SU-DHL-6 (cell line): ENCODE measurements at regions not wholly inside any gene's neighbourhood (a gene's known extent, or its start where the extent isn't known, plus 50 kb on each side); places are given as distances from the start of the nearest gene placed in this dataset.

Experiments
- H2AFZ ChIP-seq: fragments of 200-600 bp; sonication (generic); 2 replicates; pipeline ENCODE4 v1.6.1; 2014; ENCODE audit warnings: low read depth, mild to moderate bottlenecking, moderate library complexity, mixed read lengths, antibody characterized with exemption, low read length; ENCODE audit not compliant: severe bottlenecking
- H3F3A ChIP-seq: fragments of 200-600 bp; shearing (Covaris generic); 2 replicates; pipeline ENCODE4 v1.6.0; 2016; ENCODE audit warnings: antibody characterized with exemption, mild to moderate bottlenecking; ENCODE audit not compliant: insufficient read depth
- H3K27ac ChIP-seq: fragments of 200-600 bp; sonication (generic); 2 replicates; pipeline ENCODE4 v1.5.1; 2016; ENCODE audit warnings: low read depth, mild to moderate bottlenecking, low read length, moderate library complexity, mixed read lengths
- H3K27me3 ChIP-seq: fragments of 200-600 bp; sonication (generic), shearing (Covaris generic); 2 replicates; pipeline ENCODE4 v1.6.0; 2014; ENCODE audit warnings: mild to moderate bottlenecking, low read length
- H3K36me3 ChIP-seq: fragments of 200-600 bp; sonication (generic); 2 replicates; pipeline ENCODE4 v1.6.1; 2014; ENCODE audit warnings: mild to moderate bottlenecking, low read length, mixed read lengths
- H3K4me2 ChIP-seq: fragments of 300-600, 200-600 bp; shearing (Covaris generic), sonication (generic); 2 replicates; pipeline ENCODE4 v1.6.0; 2014; ENCODE audit warnings: low read length, low read depth, mild to moderate bottlenecking; ENCODE audit not compliant: poor library complexity, severe bottlenecking
- H3K4me3 ChIP-seq: fragments of 200-600 bp; sonication (generic); 2 replicates; pipeline ENCODE4 v1.5.1; 2014; ENCODE audit warnings: antibody characterized with exemption, low read length, mild to moderate bottlenecking, mixed read lengths; ENCODE audit not compliant: insufficient read depth, poor library complexity, severe bottlenecking
- H3K79me2 ChIP-seq: fragments of 200-600 bp; sonication (generic); 2 replicates; pipeline ENCODE4 v1.6.1; 2014; ENCODE audit warnings: mild to moderate bottlenecking, low read length, moderate library complexity; ENCODE audit not compliant: insufficient read depth
- H3K9ac ChIP-seq: fragments of 200-600 bp; sonication (generic); 2 replicates; pipeline ENCODE4 v1.7.0; 2014; ENCODE audit warnings: mild to moderate bottlenecking, low read length
- H3K9me2 ChIP-seq: fragments of 200-600 bp; sonication (generic); replicated peaks from 2 replicates; pipeline ENCODE4 v1.6.1; 2014; ENCODE audit warnings: low read length; ENCODE audit not compliant: insufficient read depth
- H3K9me3 ChIP-seq: fragments of 200-600 bp; sonication (generic); 2 replicates; pipeline ENCODE4 v1.6.1; 2014; ENCODE audit warnings: low read length, mixed read lengths; ENCODE audit not compliant: insufficient read depth
- H4K20me1 ChIP-seq: fragments of 200-600 bp; sonication (generic); 2 replicates; pipeline ENCODE4 v1.6.1; 2014; ENCODE audit warnings: low read depth, mild to moderate bottlenecking, antibody characterized with exemption, low read length, moderate library complexity, mixed read lengths
- CTCF ChIP-seq: fragments of 200-600 bp; sonication (generic); IDR thresholded peaks from one replicate; pipeline ENCODE4 v1.5.1; 2017; ENCODE audit warnings: antibody characterized with exemption, mild to moderate bottlenecking, low read length, moderate library complexity; ENCODE audit not compliant: insufficient read depth, poor library complexity, severe bottlenecking
- EZH2phosphoT487 ChIP-seq: fragments of 200-600 bp; sonication (generic), shearing (Covaris generic); conservative IDR thresholded peaks from 2 replicates; pipeline ENCODE4 v1.6.1; 2018; ENCODE audit warnings: mild to moderate bottlenecking, antibody characterized with exemption, low read length, moderate library complexity, mixed read lengths

GRCh38 chr11:127248476-127248875 lies 247.9 kb upstream of the KIRREL3 start:
- Histone ChIP-seq H3K36me3 (no peaks in the 10 kb centered on the region), H3K79me2 (no peaks in the 10 kb centered on the region), H3K27me3 (no peaks in the 10 kb centered on the region), H2AFZ (no peak overlapping the region), H3K9me2 (no peaks in the 10 kb centered on the region), H3K9me3 (no peaks in the 10 kb centered on the region), H3K4me2 (no peak overlapping the region), H3K9ac (no peak overlapping the region), H3K27ac (no peak overlapping the region), H3K4me3 (no peak overlapping the region), H4K20me1 (no peaks in the 10 kb centered on the region), H3F3A (no peaks in the 10 kb centered on the region)
- TF ChIP-seq EZH2phosphoT487, result no peak
- no peak for TF ChIP-seq CTCF

- no peaks in the 10 kb centered on the region for H3F3A ChIP-seq
- no peak overlapping the region for H3K27ac ChIP-seq
- H3K9me2 ChIP-seq, result no peaks in the 10 kb centered on the region
- H3K4me3 ChIP-seq, result no peak overlapping the region
- H3K9ac ChIP-seq, result no peak overlapping the region
- no peaks in the 10 kb centered on the region for H3K79me2 ChIP-seq
- H2AFZ ChIP-seq, result no peak overlapping the region
- no peaks in the 10 kb centered on the region for H3K36me3 ChIP-seq
- no peaks in the 10 kb centered on the region for H3K27me3 ChIP-seq
- no peaks in the 10 kb centered on the region for H3K9me3 ChIP-seq
- no peak overlapping the region for H3K4me2 ChIP-seq
- TF ChIP-seq CTCF (no peak), EZH2phosphoT487 (no peak)
- H4K20me1 ChIP-seq, result no peaks in the 10 kb centered on the region
Observed at GRCh38 chr11:127247261-127247851, 246.8 kb upstream of the KIRREL3 start.

- Histone ChIP-seq H2AFZ (no peak overlapping the region), H3K9ac (no peak overlapping the region), H4K20me1 (no peaks in the 10 kb centered on the region), H3K27ac (no peak overlapping the region), H3K9me3 (no peaks in the 10 kb centered on the region), H3K27me3 (no peaks in the 10 kb centered on the region), H3K36me3 (no peaks in the 10 kb centered on the region), H3K4me3 (no peak overlapping the region), H3K4me2 (no peak overlapping the region), H3K79me2 (no peaks in the 10 kb centered on the region), H3F3A (no peaks in the 10 kb centered on the region), H3K9me2 (no peaks in the 10 kb centered on the region)
- TF ChIP-seq CTCF (no peak), EZH2phosphoT487 (no peak)
Observed at GRCh38 chr11:127242676-127243075, 242.1 kb upstream of the KIRREL3 start.
